Neuronal stem cell (in vitro differentiated cells): ENCODE measurements at regions not wholly inside any gene's neighbourhood (a gene's known extent, or its start where the extent isn't known, plus 50 kb on each side); places are given as distances from the start of the nearest gene placed in this dataset.

Experiments used
- DNase-seq: peaks from one replicate; pipeline ENCODE4 v3.0.0-alpha.2; 2013; ENCODE audit warnings: low spot score
- H2AFZ ChIP-seq: one replicate; pipeline ENCODE4 v1.6.1; 2013; ENCODE audit warnings: mild to moderate bottlenecking, low read length, inconsistent platforms
- H2AK5ac ChIP-seq: 2 replicates; pipeline ENCODE4 v1.6.1; 2013; ENCODE audit warnings: low read depth, mild to moderate bottlenecking, inconsistent platforms, low read length, moderate library complexity, mixed read lengths
- H2BK120ac ChIP-seq: 2 replicates; pipeline ENCODE4 v1.6.1; 2013; ENCODE audit warnings: low read depth, mild to moderate bottlenecking, inconsistent platforms, low read length, moderate library complexity, mixed read lengths
- H2BK12ac ChIP-seq: one replicate; pipeline ENCODE4 v1.6.1; 2013; ENCODE audit warnings: low read length, inconsistent platforms
- H2BK15ac ChIP-seq: 2 replicates; pipeline ENCODE4 v1.6.1; 2013; ENCODE audit warnings: mild to moderate bottlenecking, low read length, inconsistent platforms, mixed read lengths
- H2BK5ac ChIP-seq: one replicate; pipeline ENCODE4 v1.6.1; 2013; ENCODE audit warnings: inconsistent platforms, mild to moderate bottlenecking, low read length, moderate library complexity
- H3K14ac ChIP-seq: one replicate; pipeline ENCODE4 v1.6.1; 2013; ENCODE audit warnings: low read length, inconsistent platforms
- H3K18ac ChIP-seq: 2 replicates; pipeline ENCODE4 v1.6.1; 2013; ENCODE audit warnings: low read length, inconsistent platforms
- H3K23ac ChIP-seq: 2 replicates; pipeline ENCODE4 v1.6.1; 2013; ENCODE audit warnings: low read depth, mild to moderate bottlenecking, mixed read lengths, low read length, inconsistent platforms; ENCODE audit not compliant: poor library complexity
- H3K27ac ChIP-seq: replicated peaks from 3 replicates; pipeline ENCODE4 v1.5.1; 2013; ENCODE audit warnings: low read length, inconsistent platforms
- H3K27me3 ChIP-seq, 3 experiments: 2 replicates each; pipeline ENCODE4 v1.6.1; 2013; ENCODE audit warnings: low read length in 3 of 3, mild to moderate bottlenecking in 2 of 3, inconsistent platforms in 1 of 3, low read depth in 1 of 3, mixed read lengths in 1 of 3, moderate library complexity in 1 of 3; ENCODE audit not compliant: control insufficient read depth in 3 of 3, insufficient read depth in 3 of 3
- H3K36me3 ChIP-seq, 2 donors: replicated peaks in 1 of 2; 2 replicates each; pipeline ENCODE4 v1.6.1; 2013; ENCODE audit warnings: low read length in 2 of 2; ENCODE audit not compliant: control insufficient read depth in 2 of 2, insufficient read depth in 2 of 2
- H3K4ac ChIP-seq: 2 replicates; pipeline ENCODE4 v1.6.1; 2013; ENCODE audit warnings: inconsistent platforms, mild to moderate bottlenecking, low read length, moderate library complexity
- H3K4me1 ChIP-seq, 2 donors: 1 replicate in 1 of 2; 2 replicates in 1 of 2; pipeline ENCODE4 v1.6.1; 2013; ENCODE audit warnings: low read length in 2 of 2, low read depth in 1 of 2; ENCODE audit not compliant: control insufficient read depth in 2 of 2, insufficient read depth in 1 of 2
- H3K4me2 ChIP-seq: one replicate; pipeline ENCODE4 v1.6.1; 2013; ENCODE audit warnings: mild to moderate bottlenecking, low read length, inconsistent platforms; ENCODE audit not compliant: insufficient read depth, poor library complexity, severe bottlenecking
- H3K4me3 ChIP-seq, 2 donors: 2 replicates each; pipeline ENCODE4 v1.5.1; 2013; ENCODE audit warnings: low read length in 2 of 2, mild to moderate bottlenecking in 2 of 2, inconsistent platforms in 1 of 2, moderate library complexity in 1 of 2
- H3K79me1 ChIP-seq: one replicate; pipeline ENCODE4 v1.6.1; 2013; ENCODE audit warnings: low read depth, mild to moderate bottlenecking, inconsistent platforms, low read length, moderate library complexity
- H3K9ac ChIP-seq: one replicate; pipeline ENCODE4 v1.6.1; 2013; ENCODE audit warnings: mild to moderate bottlenecking, low read depth, low read length, inconsistent platforms; ENCODE audit not compliant: poor library complexity
- H3K9me3 ChIP-seq, 2 donors: replicated peaks in 1 of 2; 2 replicates each; pipeline versions ENCODE3 to v1.6.1; 2013; ENCODE audit warnings: low read length in 2 of 2, mild to moderate bottlenecking in 2 of 2, inconsistent platforms in 1 of 2, low read depth in 1 of 2, mixed read lengths in 1 of 2, moderate library complexity in 1 of 2; ENCODE audit not compliant: control insufficient read depth in 2 of 2, insufficient read depth in 1 of 2
- H4K8ac ChIP-seq: one replicate; pipeline ENCODE4 v1.6.1; 2013; ENCODE audit warnings: low read depth, mild to moderate bottlenecking, inconsistent platforms, low read length, moderate library complexity
- H4K91ac ChIP-seq: one replicate; pipeline ENCODE4 v1.6.1; 2013; ENCODE audit warnings: low read length, low read depth, mild to moderate bottlenecking, inconsistent platforms; ENCODE audit not compliant: poor library complexity
- WGBS, 2 donors: extraction: QIAGEN DNeasy Blood & Tissue Kit; methylation state at CpG; one replicate each; pipeline ENCODE4 v1.1.7; 2013; ENCODE audit warnings: missing lambda C conversion rate in 2 of 2, mixed read lengths in 1 of 2; ENCODE audit not compliant: insufficient read length in 2 of 2, insufficient replicate concordance in 1 of 2; ENCODE audit errors: extremely low coverage in 2 of 2; 5-methylcytosine and 5-hydroxymethylcytosine counted together

DNA sequence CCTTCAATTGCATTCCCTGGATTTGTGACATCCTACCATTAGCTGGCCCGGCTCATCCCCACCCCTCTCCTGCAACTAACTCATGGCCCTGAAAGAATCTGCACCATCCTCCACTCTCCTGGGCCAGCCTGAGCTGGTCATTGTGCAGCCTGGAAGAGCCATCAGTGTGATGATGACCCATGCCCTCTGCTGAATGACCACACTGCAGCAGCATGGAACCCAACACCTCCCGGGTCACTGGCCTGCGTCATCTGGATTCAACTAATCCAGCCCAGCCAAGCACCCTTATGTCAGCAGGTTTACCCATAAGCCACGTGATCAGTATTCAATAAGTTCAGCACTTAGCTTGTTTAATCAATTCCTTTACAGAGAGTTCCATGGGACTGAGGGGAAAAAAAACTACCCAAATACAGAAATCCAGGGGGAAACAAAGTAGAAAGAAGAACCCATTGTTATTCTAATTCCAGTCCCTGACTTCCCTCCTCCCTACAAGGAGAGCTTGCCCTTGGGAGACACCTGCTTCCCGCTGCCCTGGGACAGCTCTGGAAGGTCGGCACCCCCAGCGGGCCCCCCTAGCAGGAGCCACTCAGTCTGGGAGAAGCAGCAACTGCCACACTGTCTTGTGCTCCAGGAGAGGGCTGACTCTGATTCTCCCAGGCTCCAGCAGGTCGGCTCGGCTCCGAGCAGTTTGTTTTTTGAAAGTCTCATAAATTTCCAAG is 309.1 kb upstream of the TLE3 start:
- Histone ChIP-seq H3K4me1 (peaks cover 2 to 3% of the 10 kb centered on the region in 2 donors), H3K18ac (no peak overlapping the region), H3K36me3 (no peaks in the 10 kb centered on the region), H3K4me2 (no peak overlapping the region), H3K9me3 (peaks cover 0 to 2% of the 10 kb centered on the region in 2 donors), H3K14ac (no peak overlapping the region), H3K9ac (no peak overlapping the region), H4K91ac (no peak overlapping the region), H3K79me1 (no peaks in the 10 kb centered on the region), H3K4ac (no peak overlapping the region), H2AK5ac (no peak overlapping the region), H2BK15ac (no peak overlapping the region), H2BK120ac (no peak overlapping the region), H2BK12ac (no peak overlapping the region), H2BK5ac (no peak overlapping the region), H4K8ac (no peak overlapping the region), H3K27me3 (no peaks in the 10 kb centered on the region), H2AFZ (no peak overlapping the region), H3K23ac (no peak overlapping the region), H3K27ac (no peak overlapping the region), H3K4me3 (no peak overlapping the region)
- no peak for DNase-seq
- no CpG with 5 or more reads among the region's 10 CpGs for WGBS, 2 donors

DNA sequence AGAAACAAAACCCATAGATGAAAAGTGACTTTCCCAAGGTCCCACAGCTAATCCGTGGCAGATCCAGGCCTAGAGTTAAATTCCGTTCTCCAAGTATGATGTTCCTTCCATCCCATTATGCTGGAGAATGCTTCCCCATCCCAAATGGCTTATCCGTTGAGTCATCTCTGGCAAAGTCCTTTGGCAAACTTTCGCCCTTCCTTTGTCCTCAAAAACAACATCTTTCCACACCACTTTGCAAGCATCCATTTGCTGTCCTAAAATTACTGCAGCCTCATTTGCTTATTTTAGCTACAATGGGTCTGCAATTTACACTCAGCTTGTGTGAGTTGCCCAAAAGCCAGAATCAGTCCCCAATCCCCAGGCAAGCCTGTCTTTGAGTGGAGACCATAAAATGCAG is 304.0 kb upstream of the TLE3 start:
- Histone ChIP-seq H2BK5ac (no peak overlapping the region), H3K9ac (no peak overlapping the region), H2AK5ac (no peak overlapping the region), H3K23ac (no peak overlapping the region), H2BK12ac (no peak overlapping the region), H2BK15ac (no peak overlapping the region), H3K27ac (no peak overlapping the region), H3K27me3 (no peaks in the 10 kb centered on the region), H3K4me1 (peaks cover 1 to 5% of the 10 kb centered on the region in 2 donors), H3K9me3 (no peaks in the 10 kb centered on the region), H3K79me1 (no peaks in the 10 kb centered on the region), H4K91ac (no peak overlapping the region), H4K8ac (no peak overlapping the region), H2AFZ (no peak overlapping the region), H3K14ac (no peak overlapping the region), H3K4me2 (no peak overlapping the region), H3K4me3 (no peak overlapping the region), H3K4ac (no peak overlapping the region), H3K36me3 (no peaks in the 10 kb centered on the region), H3K18ac (no peak overlapping the region), H2BK120ac (no peak overlapping the region)
- WGBS, 2 donors: no CpG with 5 or more reads among the region's 4 CpGs
- no peak for DNase-seq

DNA sequence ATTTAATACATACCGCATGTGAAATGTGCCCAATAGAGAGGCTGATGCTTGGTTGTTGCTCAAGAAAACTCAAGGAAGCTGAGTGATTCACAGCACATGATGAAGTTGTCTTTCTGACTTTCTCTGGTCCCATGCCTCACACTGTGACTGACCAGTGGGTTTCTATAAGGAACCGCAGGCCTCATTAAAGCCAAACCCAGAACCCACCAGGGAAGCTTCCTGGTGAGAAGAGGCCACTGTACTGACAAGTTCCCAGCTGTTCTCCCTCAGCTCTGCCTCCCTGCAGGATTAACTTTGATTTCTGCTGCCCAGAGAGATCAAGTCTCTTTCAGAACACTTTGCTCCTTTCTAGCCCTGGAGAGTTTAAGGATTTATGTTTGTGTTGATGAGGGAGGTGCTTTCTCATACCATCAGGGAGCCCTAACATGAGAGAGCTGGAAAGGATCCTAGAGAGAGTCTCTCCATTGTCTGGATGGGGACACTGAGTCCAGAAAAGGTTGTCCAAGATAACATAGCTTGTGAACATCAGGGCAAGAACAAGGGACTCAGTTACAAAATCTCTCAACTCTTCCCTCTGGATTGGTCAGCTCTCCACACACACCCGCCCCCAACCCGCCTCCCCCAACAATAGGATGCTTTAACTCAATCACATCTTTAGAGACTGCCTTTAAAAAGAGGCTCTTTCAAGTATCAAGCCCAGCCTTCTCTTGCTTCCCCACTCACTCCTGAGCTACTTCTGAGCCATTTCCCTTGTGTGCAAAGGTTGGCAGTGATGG is 303.2 kb upstream of the TLE3 start:
- no peaks in the 10 kb centered on the region for H3K27me3 ChIP-seq

DNA sequence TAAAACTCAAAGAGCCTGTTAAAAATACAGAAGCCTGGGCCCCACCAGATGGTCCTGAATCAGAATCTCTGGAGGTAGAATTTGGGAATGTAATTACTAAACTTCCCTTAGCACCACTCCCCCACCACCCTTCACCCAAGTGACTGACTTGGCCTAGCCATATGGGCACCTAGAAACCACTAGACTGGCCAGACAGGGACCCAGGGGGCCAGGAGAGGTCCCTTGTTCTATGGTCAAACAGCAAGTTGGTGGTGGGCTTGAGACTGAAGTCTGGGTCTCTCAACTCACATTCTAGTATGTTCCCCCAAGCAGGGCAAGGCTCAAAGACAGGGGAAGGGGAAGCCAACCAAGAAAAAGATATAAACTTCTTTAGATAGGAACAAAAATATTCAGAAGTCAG is 301.5 kb upstream of the TLE3 start:
- Histone ChIP-seq H3K18ac (no peak overlapping the region), H3K14ac (no peak overlapping the region), H2AK5ac (no peak overlapping the region), H2AFZ (no peak overlapping the region), H3K9me3 (no peaks in the 10 kb centered on the region), H4K8ac (no peak overlapping the region), H2BK5ac (no peak overlapping the region), H3K9ac (no peak overlapping the region), H3K79me1 (no peaks in the 10 kb centered on the region), H3K23ac (no peak overlapping the region), H4K91ac (no peak overlapping the region), H3K36me3 (no peaks in the 10 kb centered on the region), H3K27me3 (no peaks in the 10 kb centered on the region), H2BK120ac (no peak overlapping the region), H2BK15ac (no peak overlapping the region), H3K4me3 (no peak overlapping the region), H3K4me1 (peaks cover 0 to 3% of the 10 kb centered on the region in 2 donors), H3K4me2 (no peak overlapping the region), H3K27ac (no peak overlapping the region), H2BK12ac (no peak overlapping the region), H3K4ac (no peak overlapping the region)
- no peak for DNase-seq

More for the DNA sequence above, 303.2 kb upstream of the TLE3 start:
- Histone ChIP-seq H4K91ac (no peak overlapping the region), H2AFZ (no peak overlapping the region), H3K9ac (no peak overlapping the region), H3K9me3 (no peaks in the 10 kb centered on the region), H3K36me3 (no peaks in the 10 kb centered on the region), H3K79me1 (no peaks in the 10 kb centered on the region), H3K4me1 (peaks cover 0 to 3% of the 10 kb centered on the region in 2 donors), H2BK5ac (no peak overlapping the region), H3K4me2 (no peak overlapping the region), H4K8ac (no peak overlapping the region), H3K27ac (no peak overlapping the region), H3K4ac (no peak overlapping the region), H3K4me3 (no peak overlapping the region), H2BK12ac (no peak overlapping the region), H2AK5ac (no peak overlapping the region), H2BK15ac (no peak overlapping the region), H2BK120ac (no peak overlapping the region), H3K14ac (no peak overlapping the region), H3K18ac (no peak overlapping the region), H3K23ac (no peak overlapping the region)
- WGBS, 2 donors: no CpG with 5 or more reads among the region's 4 CpGs
- no peak for DNase-seq
